GM12892 (cell line): ENCODE measurements at regions not wholly inside any gene's neighbourhood (a gene's known extent, or its start where the extent isn't known, plus 50 kb on each side); places are given as distances from the start of the nearest gene placed in this dataset.
A peak's percentile ranks its signal among the peaks of the same experiment; 100 is the strongest.

Source experiments
- DNase-seq: peaks from one replicate; pipeline ENCODE4 v3.0.0; 2011; ENCODE audit not compliant: insufficient read length
- FAIRE-seq: peaks from 2 replicates; lab custom pipeline; 2011; peaks lifted over from hg19 to GRCh38; lab: Jason Lieb, UNC
- POLR2A ChIP-seq: IDR thresholded peaks from 2 replicates; pipeline ENCODE4 v1.6.1; 2011; ENCODE audit warnings: low read depth, low read length, control low read depth
- POLR2AphosphoS5 ChIP-seq: IDR thresholded peaks from 2 replicates; pipeline ENCODE4 v1.6.1; 2011; ENCODE audit warnings: low read depth, low read length, control low read depth
- TAF1 ChIP-seq: IDR thresholded peaks from 2 replicates; pipeline ENCODE4 v1.6.1; 2011; ENCODE audit warnings: low read depth, mild to moderate bottlenecking, control low read depth, low read length, borderline replicate concordance

GRCh38 chr6:82568290-82568993 is 204.8 kb downstream of the TPBG start:
- no peak for DNase-seq
- TF ChIP-seq POLR2AphosphoS5, result no peak
- TF ChIP-seq POLR2A, result no peak
- no peak for TF ChIP-seq TAF1
- peak; percentile 86 for FAIRE-seq

DNA sequence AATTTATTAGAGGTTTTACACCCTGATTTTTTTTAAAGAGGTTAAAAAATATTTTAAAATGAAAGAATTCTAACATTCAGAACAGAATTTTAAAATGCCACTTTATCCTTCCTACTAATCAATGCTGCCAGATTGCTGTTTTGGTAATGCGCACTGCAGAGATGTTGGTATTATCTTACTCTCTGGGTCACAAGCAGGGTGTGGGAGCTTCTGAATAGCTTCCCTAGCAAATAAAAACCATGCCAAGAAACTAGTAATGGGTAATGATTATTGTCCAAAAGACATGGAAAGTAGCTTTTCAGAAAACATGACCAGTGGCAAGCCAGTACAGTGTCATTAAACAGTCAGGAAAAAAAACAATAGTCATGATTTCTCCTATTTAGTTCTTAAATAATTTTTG is 205.4 kb downstream of the TPBG start:
- no peak for TF ChIP-seq POLR2AphosphoS5
- TF ChIP-seq POLR2A, result no peak
- no peak for TF ChIP-seq TAF1
- DNase-seq (no peak), FAIRE-seq (no peak)

DNA sequence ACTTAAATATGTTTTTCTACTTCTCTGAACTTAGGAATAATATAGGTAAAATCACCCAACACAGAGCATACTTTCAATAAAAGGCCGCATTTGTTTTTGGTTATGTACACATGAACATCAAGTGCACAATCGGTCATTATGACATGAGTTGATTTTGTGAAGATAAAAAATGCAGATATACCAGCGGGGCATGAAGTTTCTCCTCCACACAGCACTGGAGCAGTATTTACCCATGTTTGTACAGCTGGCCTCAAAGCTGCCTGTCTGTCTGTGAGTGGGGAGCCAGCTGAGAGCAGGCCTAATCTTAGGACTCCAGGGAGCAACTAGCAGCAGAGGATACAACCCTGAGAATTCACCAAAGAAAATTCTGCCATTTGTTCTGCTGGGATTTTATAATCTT is 206.5 kb downstream of the TPBG start:
- DNase-seq (no peak), FAIRE-seq (no peak)
- no peak for TF ChIP-seq POLR2AphosphoS5
- TF ChIP-seq POLR2A, result no peak
- TF ChIP-seq TAF1, result no peak

- FAIRE-seq (no peak), DNase-seq (no peak)
- no peak for TF ChIP-seq POLR2A
Observed at GRCh38 chr6:82571455-82571854, 207.8 kb downstream of the TPBG start.

DNA sequence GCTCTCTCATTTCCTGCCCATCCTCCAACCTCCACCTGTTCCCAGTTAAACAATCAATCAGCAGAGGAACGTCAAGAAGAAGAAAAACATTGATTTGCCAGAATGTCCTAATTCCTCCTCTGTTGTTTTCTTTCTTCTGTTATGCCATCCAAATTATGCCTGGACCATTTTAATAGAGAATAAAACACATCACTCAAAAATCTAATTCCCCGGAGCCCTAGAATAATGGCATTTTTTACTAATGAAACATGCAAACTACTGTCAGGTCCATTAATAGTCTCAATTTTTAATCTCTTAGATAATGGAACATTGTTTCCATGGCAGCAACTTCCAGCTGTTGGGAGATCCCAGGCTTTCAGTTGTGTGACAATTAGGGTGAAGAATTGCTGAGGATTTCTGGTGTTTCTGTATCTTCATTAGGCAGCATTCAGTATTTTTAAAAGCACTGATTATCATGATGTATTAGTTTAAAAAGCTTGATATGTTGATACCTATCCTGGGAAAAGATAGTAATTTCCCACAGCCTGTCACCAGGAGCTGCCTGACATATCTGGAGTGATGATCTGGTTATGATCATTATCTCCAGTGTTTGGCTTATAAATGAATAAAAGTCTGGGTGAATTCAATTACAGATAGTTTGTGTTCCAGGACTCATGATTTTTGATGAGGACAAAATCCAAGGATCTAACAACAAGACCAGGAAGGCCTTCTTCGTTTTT is 209.8 kb downstream of the TPBG start:
- TF ChIP-seq POLR2AphosphoS5, result no peak
- no peak for TF ChIP-seq POLR2A
- TF ChIP-seq TAF1, result no peak
- DNase-seq, result no peak
- FAIRE-seq, result no peak

DNA sequence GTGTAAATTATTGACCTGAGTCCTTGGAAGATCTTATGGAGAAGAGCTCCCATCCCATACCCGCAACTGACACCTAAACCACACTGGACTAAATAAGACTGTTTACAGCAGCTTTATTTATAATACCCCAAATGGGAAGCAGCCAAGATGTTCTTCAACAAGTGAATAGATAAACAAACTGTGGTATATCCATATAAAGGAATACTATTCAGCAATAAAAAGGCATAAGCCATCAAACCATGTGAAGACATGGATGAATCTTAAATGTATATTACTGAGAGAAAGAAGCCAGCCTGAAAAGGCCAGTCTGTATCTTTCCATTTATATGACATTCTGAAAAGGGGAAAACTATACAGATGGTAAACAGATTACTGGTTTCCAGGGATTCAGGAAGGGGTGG is 212.7 kb downstream of the TPBG start:
- FAIRE-seq, result no peak
- TF ChIP-seq POLR2A, result no peak
- no peak for TF ChIP-seq POLR2AphosphoS5
- no peak for TF ChIP-seq TAF1

DNA sequence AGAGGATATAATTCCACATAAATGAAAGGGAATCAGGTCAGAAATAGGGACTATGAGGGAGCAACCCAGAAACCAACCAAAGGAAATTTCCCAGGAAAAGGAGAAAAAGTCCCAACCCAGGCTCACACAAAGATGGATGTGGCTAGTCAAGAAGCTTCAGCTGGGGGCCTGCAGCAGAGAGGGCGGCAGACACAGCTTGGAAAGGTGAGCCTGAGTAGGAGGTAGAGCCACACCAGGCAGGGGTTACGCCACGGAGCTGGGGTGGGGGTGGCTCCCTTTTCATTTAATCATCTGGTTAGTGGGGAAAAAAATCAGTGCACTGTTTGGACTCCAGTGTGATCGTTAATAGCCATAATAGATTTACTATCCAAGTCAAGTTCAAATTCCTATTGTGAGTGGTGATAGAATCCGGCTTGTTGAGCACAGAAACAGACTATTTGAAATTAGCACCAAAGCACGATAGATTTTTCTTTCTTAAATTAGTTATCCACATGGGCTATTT is 220.6 kb downstream of the TPBG start:
- FAIRE-seq, result no peak
- no peak for TF ChIP-seq TAF1
- no peak for TF ChIP-seq POLR2A
- no peak for TF ChIP-seq POLR2AphosphoS5
- no peak for DNase-seq

More for the DNA sequence above, 212.7 kb downstream of the TPBG start:
- no peak for DNase-seq

DNA sequence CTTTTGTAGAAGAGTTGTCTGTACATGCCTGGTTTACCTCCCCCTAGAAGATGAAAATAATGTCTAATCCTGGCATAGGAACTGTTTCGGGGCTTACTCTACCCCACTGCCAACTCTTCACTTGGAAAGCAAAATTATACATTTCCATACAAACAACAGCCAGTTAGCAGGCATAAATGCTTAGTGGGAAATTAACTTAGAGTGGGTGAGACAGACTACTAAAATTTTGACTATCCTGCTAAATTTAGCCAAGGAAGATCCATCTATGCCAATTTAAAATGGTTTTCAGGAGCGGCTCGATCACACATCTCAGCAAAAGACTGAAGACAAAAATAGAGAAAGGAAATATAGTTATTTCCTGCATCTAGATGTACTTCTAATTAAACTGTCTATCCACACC is 221.2 kb downstream of the TPBG start:
- DNase-seq (no peak), FAIRE-seq (no peak)
- TF ChIP-seq POLR2AphosphoS5 (no peak), TAF1 (no peak), POLR2A (no peak)

GRCh38 chr6:82588020-82588419 is 224.4 kb downstream of the TPBG start:
- TF ChIP-seq TAF1 (no peak), POLR2AphosphoS5 (no peak)
- FAIRE-seq (no peak), DNase-seq (no peak)

GRCh38 chr6:82588859-82589412 is 225.3 kb downstream of the TPBG start:
- DNase-seq (no peak), FAIRE-seq (no peak)
- no peak for TF ChIP-seq POLR2AphosphoS5
- no peak for TF ChIP-seq POLR2A
- TF ChIP-seq TAF1, result no peak

GRCh38 chr6:82589509-82590206 is 226.0 kb downstream of the TPBG start:
- FAIRE-seq, result peak; percentile 88
- DNase-seq, result no peak
- TF ChIP-seq TAF1, result no peak

DNA sequence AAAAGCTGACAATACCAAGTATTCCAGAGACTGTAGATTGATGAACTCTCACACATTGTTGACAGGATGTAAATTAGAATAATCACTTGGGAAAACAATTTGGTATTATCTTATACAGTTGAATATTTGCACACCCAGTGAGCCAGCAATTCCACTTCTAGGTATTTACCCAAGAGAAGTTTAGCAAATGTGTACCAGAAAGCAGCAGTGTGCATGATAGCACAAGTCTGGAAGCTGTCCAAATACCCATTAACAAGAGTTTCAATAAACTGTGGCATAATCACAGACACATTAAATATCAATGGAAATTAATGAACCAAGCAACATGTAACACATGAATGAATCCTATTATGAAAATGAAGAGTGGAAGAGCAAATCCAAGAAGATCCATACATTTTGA is 233.6 kb downstream of the TPBG start:
- FAIRE-seq (no peak), DNase-seq (no peak)
- TF ChIP-seq POLR2AphosphoS5 (no peak), POLR2A (no peak), TAF1 (no peak)
